Hypothalamus (tissue), 51 donors: ENCODE measurements at regions not wholly inside any gene's neighbourhood (a gene's known extent, or its start where the extent isn't known, plus 50 kb on each side); places are given as distances from the start of the nearest gene placed in this dataset.

Experiments
- DNase-seq, 51 donors: peaks; one replicate each; lab custom pipeline; 2025; lab: John Stamatoyannopoulos, UW

- no peak for DNase-seq
Observed at GRCh38 chr2:136062066-136062837, 55.7 kb downstream of the CXCR4 start.

GRCh38 chr2:136060416-136060815 lies 57.5 kb downstream of the CXCR4 start:
- no peak for DNase-seq

- no peak for DNase-seq
Observed at GRCh38 chr2:136059036-136059472, 58.9 kb downstream of the CXCR4 start.

- no peak for DNase-seq
Observed at GRCh38 chr2:136058262-136058661, 59.7 kb downstream of the CXCR4 start.

- no peak for DNase-seq
Observed at GRCh38 chr2:136057802-136058140, 60.2 kb downstream of the CXCR4 start.

- no peak for DNase-seq
Observed at GRCh38 chr2:136057023-136057801, 60.7 kb downstream of the CXCR4 start.

- no peak for DNase-seq
Observed at GRCh38 chr2:136055929-136056688, 61.8 kb downstream of the CXCR4 start.

GRCh38 chr2:136054856-136055255 lies 63.1 kb downstream of the CXCR4 start:
- no peak for DNase-seq

- DNase-seq: no peak
Observed at GRCh38 chr2:136052369-136053362, 65.3 kb downstream of the CXCR4 start.

- no peak for DNase-seq
Observed at GRCh38 chr2:136051725-136052048, 66.3 kb upstream of the DARS1 start.

- no peak for DNase-seq
Observed at GRCh38 chr2:136051001-136051724, 65.7 kb upstream of the DARS1 start.

GRCh38 chr2:136049991-136050920 lies 64.8 kb upstream of the DARS1 start:
- peak in 3 of 51 donors; percentile 7 to 42 (median 38) for DNase-seq

- DNase-seq: no peak
Observed at GRCh38 chr2:136049011-136049742, 63.8 kb upstream of the DARS1 start.

GRCh38 chr2:136045835-136046570 lies 60.6 kb upstream of the DARS1 start:
- DNase-seq: no peak

- no peak for DNase-seq
Observed at GRCh38 chr2:136045344-136045743, 59.9 kb upstream of the DARS1 start.
